Stimulated activated CD8-positive, alpha-beta memory T cell treated with anti-CD3 and anti-CD28 coated beads, Interleukin-4, amount 100 ng/mL, for 48 hours (primary cell): ENCODE measurements at regions not wholly inside any gene's neighbourhood (a gene's known extent, or its start where the extent isn't known, plus 50 kb on each side); places are given as distances from the start of the nearest gene placed in this dataset.
A peak's percentile ranks its signal among the peaks of the same experiment; 100 is the strongest.
"Not testable (repeated sequence)": the region's sequence is repeated elsewhere in the genome, so short reads cannot be mapped to it uniquely, and the experiment has no call there.

Experiments
- DNase-seq: peaks from one replicate; pipeline ENCODE4 v3.0.0-alpha.2; 2020

DNA sequence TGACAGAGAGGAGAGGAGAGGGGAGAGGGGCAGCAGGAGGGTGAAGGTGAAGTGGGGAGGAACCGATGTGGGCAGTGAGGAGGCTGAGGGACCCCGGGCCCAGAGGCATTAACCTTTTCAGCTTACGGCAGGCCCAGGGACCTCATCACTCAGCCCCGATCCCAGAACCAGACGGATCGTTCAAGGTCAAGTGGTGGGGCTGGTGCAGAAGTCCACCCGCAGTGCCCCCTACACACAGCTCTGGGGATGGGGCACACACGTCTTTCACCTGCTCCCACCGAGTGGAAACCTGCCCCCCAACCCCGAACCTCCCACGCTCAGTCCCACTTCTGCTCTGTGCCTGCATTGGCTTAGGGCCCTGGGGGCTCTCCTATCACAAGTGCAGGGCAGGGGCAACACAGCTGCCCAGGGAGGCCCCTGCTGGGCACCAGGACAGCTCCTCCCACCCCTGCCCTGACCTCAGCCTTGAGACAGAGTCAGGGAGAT is 81.9 kb upstream of the GOLGA6L4 start:
- DNase-seq, result not testable (repeated sequence)

DNA sequence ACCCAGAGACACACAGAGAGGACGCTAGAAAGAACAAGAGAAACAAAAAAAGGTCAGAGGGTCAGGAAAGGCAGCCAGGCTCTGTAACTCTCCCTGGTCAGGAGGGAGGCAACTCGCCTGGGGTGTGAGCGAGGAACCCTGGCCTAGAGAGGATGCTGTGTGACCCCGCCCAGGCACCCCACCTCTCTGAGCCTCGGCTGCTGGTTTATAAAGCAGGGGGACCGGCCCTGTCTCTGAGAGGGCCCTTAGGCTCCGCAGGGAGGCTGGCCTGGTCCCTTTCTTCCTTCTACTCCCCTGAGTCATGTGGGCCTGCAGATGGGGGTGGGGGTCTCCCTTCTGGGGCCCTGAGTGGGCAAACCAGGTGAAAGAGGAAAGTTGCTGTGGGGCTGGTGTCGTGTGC is 81.3 kb upstream of the GOLGA6L4 start:
- not testable (repeated sequence) for DNase-seq

DNA sequence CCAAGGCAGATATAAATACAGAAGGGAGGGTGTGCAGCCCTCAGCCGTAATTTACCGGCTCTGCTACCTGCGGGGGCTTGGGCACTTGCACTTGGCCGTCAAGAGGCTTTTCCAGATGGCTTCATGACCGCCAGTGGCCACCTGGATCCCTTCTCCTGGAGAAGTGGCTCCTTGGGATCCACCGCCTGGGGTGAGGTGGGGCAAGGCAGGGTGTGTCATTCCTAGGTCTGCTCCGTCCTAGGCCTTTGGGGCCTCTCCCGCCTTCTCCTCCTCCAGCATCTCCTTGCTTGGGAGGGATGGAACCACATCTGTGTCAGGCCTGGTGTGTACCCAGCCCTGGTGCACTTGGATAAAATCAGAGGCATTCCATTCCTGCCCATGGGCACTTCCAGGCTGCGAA is 80.8 kb upstream of the GOLGA6L4 start:
- DNase-seq, result not testable (repeated sequence)

GRCh38 chr15:84155792-84156587 is 79.6 kb upstream of the GOLGA6L4 start:
- not testable (repeated sequence) for DNase-seq

DNA sequence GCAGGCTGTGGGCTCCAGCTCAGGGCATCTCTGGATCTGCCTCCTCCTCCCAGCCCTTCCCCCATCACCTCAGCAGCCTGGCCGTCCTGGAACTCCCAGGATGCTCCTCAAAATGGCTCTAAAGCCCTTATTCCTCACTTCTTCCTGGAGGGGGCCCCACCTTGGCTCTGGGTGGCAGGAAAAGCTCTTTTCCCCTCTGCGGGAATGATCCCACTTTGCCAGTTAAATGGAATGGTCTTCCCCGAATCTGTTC is 79.1 kb upstream of the GOLGA6L4 start:
- not testable (repeated sequence) for DNase-seq

- not testable (repeated sequence) for DNase-seq
Observed at GRCh38 chr15:84157056-84157632, 78.4 kb upstream of the GOLGA6L4 start.

DNA sequence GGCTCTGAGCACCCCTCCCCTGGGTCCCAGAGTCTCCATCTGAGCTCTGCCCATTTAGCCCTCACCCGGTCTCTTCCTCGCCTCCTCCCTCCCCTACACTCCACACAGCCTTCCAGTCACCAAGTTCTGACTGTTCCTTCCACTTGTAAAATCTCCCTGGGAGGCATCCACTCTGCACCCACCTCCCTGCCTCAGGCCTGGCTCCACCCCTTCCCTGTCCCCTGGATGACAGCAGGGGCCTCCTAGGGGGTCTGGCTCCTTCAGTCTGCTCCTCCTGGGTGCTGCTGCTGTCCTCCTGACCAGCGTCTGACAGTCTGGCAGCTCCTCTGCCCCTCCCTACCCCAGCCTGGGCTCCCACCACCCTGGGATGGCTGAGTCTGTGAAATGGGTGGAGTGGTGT is 77.7 kb upstream of the GOLGA6L4 start:
- DNase-seq, result not testable (repeated sequence)

DNA sequence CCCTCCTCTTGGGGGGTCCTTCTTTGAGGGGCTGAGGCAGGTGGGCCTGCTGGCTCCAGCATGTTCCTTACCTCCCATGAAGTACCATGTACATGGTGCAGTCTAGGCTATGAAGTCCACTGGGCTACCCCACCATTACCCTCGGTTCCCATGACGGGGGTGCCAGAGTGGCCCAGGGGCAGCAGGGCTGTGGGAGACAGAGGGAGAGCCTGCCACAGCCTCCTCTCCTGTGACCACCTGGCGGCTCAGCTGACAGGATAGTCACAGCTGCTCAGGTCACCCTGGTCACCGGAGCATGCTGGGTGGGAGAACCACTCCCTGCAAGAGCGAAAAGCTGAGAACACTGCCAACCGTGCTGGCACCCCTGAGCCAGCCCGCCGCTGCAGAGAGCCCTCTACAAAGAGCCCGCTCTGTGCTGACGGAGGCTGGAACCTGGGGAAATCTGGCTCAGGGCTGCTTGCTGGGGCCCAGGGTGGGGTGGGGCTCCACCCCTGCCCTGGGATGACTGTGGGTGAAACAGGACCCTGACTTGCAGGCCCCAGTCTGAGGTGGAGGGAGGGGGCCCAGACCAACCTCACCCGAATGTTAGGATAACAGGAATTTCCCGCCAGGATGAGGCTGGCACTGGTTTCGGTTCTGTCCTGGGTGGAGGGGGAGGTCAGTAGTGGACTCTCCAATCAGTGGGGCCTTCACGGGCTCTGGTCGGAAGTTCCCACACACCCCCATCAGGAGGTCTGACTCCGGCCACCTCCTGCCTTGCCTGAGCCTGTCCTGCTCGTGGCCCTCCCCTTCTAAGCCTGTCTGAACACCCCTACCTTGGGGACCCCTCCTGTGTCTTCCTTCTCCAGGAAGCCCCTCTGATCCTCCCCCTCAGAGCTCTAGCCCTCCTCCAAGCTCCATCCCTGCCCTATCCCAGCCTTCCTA is 76.0 kb upstream of the GOLGA6L4 start:
- DNase-seq, result not testable (repeated sequence)

DNA sequence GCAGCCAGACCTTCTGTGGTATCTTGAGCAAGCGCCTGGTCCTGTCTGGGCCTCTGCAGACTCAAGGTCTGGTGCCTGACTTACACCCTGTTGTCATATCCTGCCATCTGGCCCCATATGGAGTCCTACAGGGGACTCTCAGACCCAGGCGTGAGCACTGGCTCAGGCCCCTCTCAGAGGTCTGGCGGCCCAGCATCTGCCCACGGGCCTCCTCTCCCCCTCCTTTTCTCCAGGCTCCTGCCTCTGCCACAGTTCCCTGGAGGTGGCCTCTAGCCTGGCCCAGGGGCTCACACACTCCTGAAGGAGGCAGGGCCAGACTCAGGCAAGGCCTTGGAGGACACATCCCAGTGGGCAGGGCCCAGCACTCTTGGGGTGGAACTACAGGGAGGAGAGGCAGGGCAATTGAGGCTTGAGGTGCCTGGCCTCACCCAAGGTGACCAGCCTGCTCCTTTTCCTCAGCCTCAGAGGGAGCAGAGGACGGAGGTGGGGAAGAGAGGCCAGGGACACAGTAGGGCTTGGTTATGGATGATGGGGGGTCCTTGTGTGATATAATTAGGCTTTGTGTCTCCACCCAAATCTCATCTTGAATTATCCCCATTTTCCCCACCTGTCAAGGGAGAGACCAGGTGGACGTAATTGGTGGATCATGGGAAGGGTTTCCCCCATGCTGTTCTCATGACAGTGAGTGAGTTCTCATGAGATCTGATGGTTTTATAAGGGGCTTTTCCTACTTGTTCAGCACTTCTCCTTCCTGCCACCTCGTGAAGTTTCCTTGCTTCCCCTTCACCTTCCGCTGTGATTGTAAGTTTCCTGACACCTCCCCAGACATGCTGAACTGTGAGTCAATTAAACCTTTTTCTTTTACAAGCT is 70.9 kb upstream of the GOLGA6L4 start:
- not testable (repeated sequence) for DNase-seq

DNA sequence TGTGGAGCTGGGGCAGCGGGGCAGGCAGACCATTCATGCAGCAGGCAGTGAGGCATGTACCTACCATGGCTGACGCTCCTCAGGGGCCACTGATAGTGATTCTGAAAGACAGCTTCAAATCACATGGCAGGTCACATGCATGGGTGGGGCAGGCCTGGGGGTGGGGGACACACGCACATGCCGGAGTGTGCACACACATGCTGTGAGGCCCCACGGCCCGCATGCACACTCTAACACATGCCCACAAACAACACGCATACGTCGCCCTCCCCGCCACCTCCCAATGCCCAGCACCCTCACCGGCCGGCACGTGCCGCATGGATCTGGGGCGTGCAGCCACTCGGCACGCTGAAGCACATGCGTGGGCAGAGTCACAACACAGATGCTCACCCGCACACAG is 65.5 kb upstream of the GOLGA6L4 start:
- DNase-seq, result not testable (repeated sequence)

DNA sequence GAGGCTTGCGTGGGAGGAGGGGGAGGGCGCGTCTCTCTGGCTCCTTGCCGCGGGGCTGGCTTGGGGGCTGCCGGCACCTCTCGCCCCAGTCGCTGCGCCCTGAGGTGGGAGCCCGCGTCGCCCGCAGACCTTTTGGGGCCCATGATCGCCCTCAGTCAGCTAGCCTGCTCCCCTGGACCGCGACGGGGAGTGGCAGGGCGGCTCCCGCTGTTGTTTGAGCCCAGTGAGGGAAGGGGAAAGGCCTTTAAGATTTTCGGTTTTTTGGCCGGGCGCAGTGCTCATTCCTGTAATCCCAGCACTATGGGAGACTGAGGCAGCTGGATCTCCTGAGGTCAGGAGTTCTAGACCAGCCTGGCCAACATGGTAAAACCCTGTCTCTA is 62.4 kb upstream of the GOLGA6L4 start:
- peak; percentile 33 for DNase-seq
